PC-9 (cell line): ENCODE measurements at regions not wholly inside any gene's neighbourhood (a gene's known extent, or its start where the extent isn't known, plus 50 kb on each side); places are given as distances from the start of the nearest gene placed in this dataset.

ENCODE experiments used
- EZH2 ChIP-seq: fragments of 200-600 bp; sonication (generic); IDR thresholded peaks from 2 replicates; pipeline ENCODE4 v1.8.0; 2017; ENCODE audit warnings: antibody characterized with exemption, low read depth
- TF ChIP-seq, protein P1 (sequence below): fragments of 200-600 bp; sonication (generic); conservative IDR thresholded peaks from 2 replicates; pipeline ENCODE4 v1.6.1; 2017; ENCODE audit warnings: mixed run types, antibody characterized with exemption, mild to moderate bottlenecking, moderate library complexity

DNA sequence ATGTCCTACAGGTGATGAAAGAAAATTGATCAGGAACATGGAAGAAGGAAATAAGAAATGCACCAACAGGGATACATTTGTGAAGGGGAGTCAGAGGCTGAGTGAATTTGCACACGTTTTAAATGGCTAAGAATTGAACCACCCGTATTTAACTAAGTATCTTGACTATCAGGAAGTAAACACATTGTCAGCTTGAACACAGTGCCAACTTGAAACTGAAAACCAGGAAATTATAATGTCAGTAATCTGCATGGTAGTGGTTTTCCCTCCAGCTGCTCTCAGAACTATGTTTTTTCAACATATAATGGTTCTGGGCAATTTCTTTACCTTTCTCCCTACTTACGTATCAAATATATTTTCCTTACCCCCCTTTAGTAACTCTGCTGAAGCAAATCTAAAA, 366.5 kb upstream of the POU3F2 start:
- TF ChIP-seq, protein P1, sequence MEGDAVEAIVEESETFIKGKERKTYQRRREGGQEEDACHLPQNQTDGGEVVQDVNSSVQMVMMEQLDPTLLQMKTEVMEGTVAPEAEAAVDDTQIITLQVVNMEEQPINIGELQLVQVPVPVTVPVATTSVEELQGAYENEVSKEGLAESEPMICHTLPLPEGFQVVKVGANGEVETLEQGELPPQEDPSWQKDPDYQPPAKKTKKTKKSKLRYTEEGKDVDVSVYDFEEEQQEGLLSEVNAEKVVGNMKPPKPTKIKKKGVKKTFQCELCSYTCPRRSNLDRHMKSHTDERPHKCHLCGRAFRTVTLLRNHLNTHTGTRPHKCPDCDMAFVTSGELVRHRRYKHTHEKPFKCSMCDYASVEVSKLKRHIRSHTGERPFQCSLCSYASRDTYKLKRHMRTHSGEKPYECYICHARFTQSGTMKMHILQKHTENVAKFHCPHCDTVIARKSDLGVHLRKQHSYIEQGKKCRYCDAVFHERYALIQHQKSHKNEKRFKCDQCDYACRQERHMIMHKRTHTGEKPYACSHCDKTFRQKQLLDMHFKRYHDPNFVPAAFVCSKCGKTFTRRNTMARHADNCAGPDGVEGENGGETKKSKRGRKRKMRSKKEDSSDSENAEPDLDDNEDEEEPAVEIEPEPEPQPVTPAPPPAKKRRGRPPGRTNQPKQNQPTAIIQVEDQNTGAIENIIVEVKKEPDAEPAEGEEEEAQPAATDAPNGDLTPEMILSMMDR = no peak
- TF ChIP-seq EZH2 = no peak
